HG03025 (cell line): ENCODE measurements at regions not wholly inside any gene's neighbourhood (a gene's known extent, or its start where the extent isn't known, plus 50 kb on each side); places are given as distances from the start of the nearest gene placed in this dataset.

Source experiments
- ATAC-seq: cut with Tn5 transposase; IDR thresholded peaks from one replicate; pipeline ENCODE4 v1.9.1; 2021; ENCODE audit warnings: mild to moderate bottlenecking, moderate library complexity; ENCODE audit not compliant: unreplicated experiment, low FRiP score

GRCh38 chr3:30069056-30069455, 537.3 kb upstream of the TGFBR2 start:
- ATAC-seq = no peak

- no peak for ATAC-seq
Observed at GRCh38 chr3:30073040-30073439, 533.4 kb upstream of the TGFBR2 start.

GRCh38 chr3:30073622-30074021, 532.8 kb upstream of the TGFBR2 start:
- ATAC-seq = no peak

- ATAC-seq = no peak
Observed at GRCh38 chr3:30075514-30075913, 530.9 kb upstream of the TGFBR2 start.

- ATAC-seq = no peak
Observed at GRCh38 chr3:30076899-30077298, 529.5 kb upstream of the TGFBR2 start.

- no peak for ATAC-seq
Observed at GRCh38 chr3:30077746-30078145, 528.7 kb upstream of the TGFBR2 start.

GRCh38 chr3:30078736-30079135, 527.7 kb upstream of the TGFBR2 start:
- no peak for ATAC-seq

GRCh38 chr3:30081904-30082303, 524.5 kb upstream of the TGFBR2 start:
- no peak for ATAC-seq

- ATAC-seq = no peak
Observed at GRCh38 chr3:30082652-30083051, 523.7 kb upstream of the TGFBR2 start.

GRCh38 chr3:30083315-30083714, 523.1 kb upstream of the TGFBR2 start:
- no peak for ATAC-seq

- no peak for ATAC-seq
Observed at GRCh38 chr3:30084316-30084715, 522.1 kb upstream of the TGFBR2 start.

GRCh38 chr3:30084971-30085403, 521.4 kb upstream of the TGFBR2 start:
- ATAC-seq = no peak

GRCh38 chr3:30085486-30085885, 520.9 kb upstream of the TGFBR2 start:
- ATAC-seq = no peak

- no peak for ATAC-seq
Observed at GRCh38 chr3:30091686-30092085, 514.7 kb upstream of the TGFBR2 start.

- no peak for ATAC-seq
Observed at GRCh38 chr3:30097022-30097650, 509.3 kb upstream of the TGFBR2 start.

GRCh38 chr3:30098243-30098642, 508.2 kb upstream of the TGFBR2 start:
- ATAC-seq = no peak

GRCh38 chr3:30098653-30099455, 507.5 kb upstream of the TGFBR2 start:
- no peak for ATAC-seq

GRCh38 chr3:30102356-30102755, 504.0 kb upstream of the TGFBR2 start:
- ATAC-seq = no peak

GRCh38 chr3:30103186-30103585, 503.2 kb upstream of the TGFBR2 start:
- no peak for ATAC-seq

GRCh38 chr3:30107531-30107930, 498.9 kb upstream of the TGFBR2 start:
- no peak for ATAC-seq

GRCh38 chr3:30112411-30112810, 494.0 kb upstream of the TGFBR2 start:
- ATAC-seq = no peak

- ATAC-seq = no peak
Observed at GRCh38 chr3:30112902-30113484, 493.4 kb upstream of the TGFBR2 start.
